ENCODE measurements at regions not wholly inside any gene's neighbourhood (a gene's known extent, or its start where the extent isn't known, plus 50 kb on each side); places are given as distances from the start of the nearest gene placed in this dataset.

DNA sequence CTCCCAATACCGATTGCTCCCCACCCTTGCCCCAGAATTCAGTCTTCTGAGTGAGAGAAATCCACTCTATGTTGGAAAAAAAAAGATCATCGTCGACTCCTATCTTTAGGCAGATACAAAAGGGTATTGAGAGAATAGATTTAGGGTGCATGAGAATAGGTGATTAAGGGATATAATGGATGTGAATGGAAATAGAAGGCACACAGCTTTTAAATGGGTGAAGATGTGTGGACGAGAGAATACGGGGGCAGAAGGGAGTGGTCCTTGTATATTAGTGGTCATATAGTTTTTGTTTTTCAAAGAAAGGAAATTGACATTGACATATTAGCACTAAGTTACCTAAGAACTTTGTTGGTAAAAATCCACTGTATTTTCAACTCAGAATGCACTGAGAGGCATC, 98.6 kb upstream of the HDAC9 start:
- no peak overlapping the region for H2BK15ac ChIP-seq (ENCODE audit: low read depth, low read length)
- H2AFZ ChIP-seq (replicated peaks; ENCODE audit: low read length, poor library complexity), result no peak overlapping the region
- H3K9ac ChIP-seq (ENCODE audit: low read depth, low read length), result no peak overlapping the region
- in situ Hi-C loops (cut with MboI; ENCODE audit: low sequenced_read_pairs), result no loop called here
- no peak overlapping the region for H3K4ac ChIP-seq (ENCODE audit: low read depth, low read length)
- H3K27me3 ChIP-seq (ENCODE audit: control insufficient read depth, insufficient read depth, low read length), result no peaks in the 10 kb centered on the region
- intact Hi-C loops (cut with micrococcal nuclease), result no loop called here
- no peaks in the 10 kb centered on the region for H3K36me3 ChIP-seq (ENCODE audit: control insufficient read depth, insufficient read depth, low read length)
- no peak overlapping the region for H2AK9ac ChIP-seq (replicated peaks; ENCODE audit: low read depth, low read length, poor library complexity)
- H2BK120ac ChIP-seq (ENCODE audit: low read depth, low read length), result no peak overlapping the region
- dilution Hi-C loops (cut with HindIII; ENCODE audit: low sequenced_read_pairs, unreplicated experiment), result no loop called here
- no peak overlapping the region for H3K14ac ChIP-seq (replicated peaks; ENCODE audit: low read depth, low read length)
- no peak overlapping the region for H3K27ac ChIP-seq (ENCODE audit: insufficient read depth, low read length)
- no peak overlapping the region for H4K91ac ChIP-seq (ENCODE audit: insufficient read depth, low read depth, low read length)
- peaks cover 13% of the 10 kb centered on the region for H3K9me1 ChIP-seq (ENCODE audit: insufficient read depth, low read length)
- no peak overlapping the region for H2BK5ac ChIP-seq (ENCODE audit: low read depth, low read length, poor library complexity, severe bottlenecking)
- ChIA-PET CTCF (no interaction called here), POLR2A (ENCODE audit: unreplicated experiment) (no interaction called here)
- no peaks in the 10 kb centered on the region for H3K79me1 ChIP-seq (ENCODE audit: low read depth in 1 of 2, low read length in 2 of 2)
- no TSS peak for BruUV-seq (replicated peaks)
- no peak overlapping the region for H4K8ac ChIP-seq (ENCODE audit: low read depth in 2 of 2, low read length in 2 of 2)
- no peak overlapping the region for H2BK20ac ChIP-seq (ENCODE audit: low read depth, low read length)
- H3K4me1 ChIP-seq (ENCODE audit: control insufficient read depth, insufficient read depth, low read length), result peaks cover 9% of the 10 kb centered on the region
- DNase-seq (no peak), ATAC-seq (ENCODE audit: low read depth) (no peak)
- 100% methylated on average over 1 of the region's 5 CpGs; no CpG with 5 or more reads in 1 of the 2 experiments for WGBS, 2 experiments (ENCODE audit: extremely low coverage in 2 of 2, insufficient read length in 1 of 2)
- H3K18ac ChIP-seq (ENCODE audit: low read depth, low read length), result no peak overlapping the region
- no peak overlapping the region for H2AK5ac ChIP-seq (ENCODE audit: low read depth, low read length)
- H3K4me3 ChIP-seq (ENCODE audit: insufficient read depth, low read depth, low read length), result no peak overlapping the region
- no peak overlapping the region for H3K56ac ChIP-seq (ENCODE audit: extremely low read depth, insufficient read depth, low read length)
- H3K9me3 ChIP-seq (ENCODE audit: control insufficient read depth, insufficient read depth, low read length), result no peaks in the 10 kb centered on the region
- no peak overlapping the region for H3K4me2 ChIP-seq (ENCODE audit: low read depth, low read length)
- no peak for TF ChIP-seq CHD1 (IDR thresholded peaks at IDR 0.05; ENCODE audit: low read depth, low read length)
- TF ChIP-seq RCOR1 (IDR thresholded peaks at IDR 0.05; ENCODE audit: insufficient replicate concordance, low read length), result no peak
- TF ChIP-seq SMC3 (IDR thresholded peaks at IDR 0.05; ENCODE audit: low read depth, low read length), result no peak
- TF ChIP-seq, protein P1, sequence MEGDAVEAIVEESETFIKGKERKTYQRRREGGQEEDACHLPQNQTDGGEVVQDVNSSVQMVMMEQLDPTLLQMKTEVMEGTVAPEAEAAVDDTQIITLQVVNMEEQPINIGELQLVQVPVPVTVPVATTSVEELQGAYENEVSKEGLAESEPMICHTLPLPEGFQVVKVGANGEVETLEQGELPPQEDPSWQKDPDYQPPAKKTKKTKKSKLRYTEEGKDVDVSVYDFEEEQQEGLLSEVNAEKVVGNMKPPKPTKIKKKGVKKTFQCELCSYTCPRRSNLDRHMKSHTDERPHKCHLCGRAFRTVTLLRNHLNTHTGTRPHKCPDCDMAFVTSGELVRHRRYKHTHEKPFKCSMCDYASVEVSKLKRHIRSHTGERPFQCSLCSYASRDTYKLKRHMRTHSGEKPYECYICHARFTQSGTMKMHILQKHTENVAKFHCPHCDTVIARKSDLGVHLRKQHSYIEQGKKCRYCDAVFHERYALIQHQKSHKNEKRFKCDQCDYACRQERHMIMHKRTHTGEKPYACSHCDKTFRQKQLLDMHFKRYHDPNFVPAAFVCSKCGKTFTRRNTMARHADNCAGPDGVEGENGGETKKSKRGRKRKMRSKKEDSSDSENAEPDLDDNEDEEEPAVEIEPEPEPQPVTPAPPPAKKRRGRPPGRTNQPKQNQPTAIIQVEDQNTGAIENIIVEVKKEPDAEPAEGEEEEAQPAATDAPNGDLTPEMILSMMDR (conservative IDR thresholded peaks at IDR 0.05; ENCODE audit: low read depth, low read length), result no peak
- no peak for TF ChIP-seq MAZ (IDR thresholded peaks at IDR 0.05; ENCODE audit: borderline replicate concordance, low read depth, low read length)
- no peak for TF ChIP-seq CEBPB (IDR thresholded peaks at IDR 0.05; ENCODE audit: low read depth, low read length)
- no peak overlapping the region for H4K5ac ChIP-seq (ENCODE audit: low read depth, low read length)
- H3K23ac ChIP-seq (ENCODE audit: low read depth, low read length), result no peak overlapping the region
- H4K20me1 ChIP-seq (ENCODE audit: insufficient read depth, low read length), result no peaks in the 10 kb centered on the region

All from IMR-90 (cell line).